GM21515 (cell line): ENCODE measurements at regions not wholly inside any gene's neighbourhood (a gene's known extent, or its start where the extent isn't known, plus 50 kb on each side); places are given as distances from the start of the nearest gene placed in this dataset.

Experiments used
- ATAC-seq: cut with Tn5 transposase; IDR thresholded peaks from one replicate; pipeline ENCODE4 v1.9.1; 2021; ENCODE audit not compliant: unreplicated experiment

- no peak for ATAC-seq
Measured at GRCh38 chrX:20884565-20884964, 489.7 kb upstream of the CNKSR2 start.

- ATAC-seq = no peak
Measured at GRCh38 chrX:20863649-20864048, 510.6 kb upstream of the CNKSR2 start.

DNA sequence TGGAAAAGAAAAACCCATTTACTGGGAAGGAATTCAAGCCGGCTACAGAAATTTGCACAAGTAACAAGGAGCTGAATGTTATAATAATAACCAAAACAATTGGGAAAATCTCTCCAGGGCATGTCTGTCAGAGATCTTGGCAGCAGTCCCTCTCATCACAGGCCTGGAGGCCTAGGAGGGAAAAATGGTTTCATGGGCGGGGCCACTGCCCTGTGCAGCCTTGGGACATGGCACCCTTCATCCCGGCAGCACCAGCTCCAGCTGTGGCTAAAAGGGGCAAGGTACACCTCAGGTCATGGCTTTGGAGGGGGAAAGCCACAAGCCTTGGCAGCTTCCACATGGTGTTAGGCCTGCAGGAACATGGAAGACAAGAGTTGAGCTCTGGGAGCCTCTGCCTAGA, 513.1 kb upstream of the CNKSR2 start:
- ATAC-seq = no peak

DNA sequence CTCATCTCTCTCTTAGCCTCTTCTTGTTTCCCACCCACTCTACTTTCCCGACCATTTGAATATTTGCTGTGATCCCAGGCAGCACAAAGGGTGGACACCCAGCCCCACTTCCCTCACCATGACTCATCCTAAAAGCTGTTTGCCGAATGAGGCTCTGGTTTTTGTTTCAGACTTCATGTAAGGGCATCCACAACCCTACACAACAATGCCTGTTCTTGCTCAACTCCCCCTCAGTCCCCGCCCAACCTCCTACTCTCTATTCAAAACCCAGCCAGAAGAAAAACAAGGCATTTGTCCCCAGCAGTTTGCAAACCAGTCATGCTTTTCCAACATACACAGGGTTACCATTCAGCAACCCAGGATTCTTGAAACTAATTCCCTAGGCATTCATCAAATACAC, 516.5 kb upstream of the CNKSR2 start:
- no peak for ATAC-seq

- ATAC-seq = no peak
Measured at GRCh38 chrX:20838477-20838876, 535.7 kb upstream of the CNKSR2 start.

GRCh38 chrX:20829665-20830491, 544.3 kb upstream of the CNKSR2 start:
- no peak for ATAC-seq

GRCh38 chrX:20825984-20826383, 548.2 kb upstream of the CNKSR2 start:
- no peak for ATAC-seq

DNA sequence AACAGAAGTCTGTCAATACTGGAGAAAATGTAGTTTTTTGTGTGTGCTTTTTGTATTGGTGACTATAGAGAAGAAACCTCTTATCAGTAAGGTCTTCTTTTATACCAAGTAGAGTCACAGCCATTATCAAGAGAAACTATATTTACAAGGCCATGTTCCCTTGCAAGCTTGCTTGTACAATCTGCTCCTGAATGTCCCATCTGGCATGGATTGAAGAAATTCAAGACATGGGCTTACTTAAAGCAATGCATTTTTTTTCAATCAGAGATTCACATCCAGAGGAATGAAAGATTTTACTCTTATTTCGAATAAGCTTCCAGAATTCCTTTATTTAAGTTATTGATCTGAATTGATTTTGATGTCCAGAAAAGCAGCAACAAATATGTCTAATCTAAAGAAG, 537.3 kb upstream of the RPS6KA3 start:
- ATAC-seq = no peak

- no peak for ATAC-seq
Measured at GRCh38 chrX:20802036-20802435, 535.3 kb upstream of the RPS6KA3 start.

DNA sequence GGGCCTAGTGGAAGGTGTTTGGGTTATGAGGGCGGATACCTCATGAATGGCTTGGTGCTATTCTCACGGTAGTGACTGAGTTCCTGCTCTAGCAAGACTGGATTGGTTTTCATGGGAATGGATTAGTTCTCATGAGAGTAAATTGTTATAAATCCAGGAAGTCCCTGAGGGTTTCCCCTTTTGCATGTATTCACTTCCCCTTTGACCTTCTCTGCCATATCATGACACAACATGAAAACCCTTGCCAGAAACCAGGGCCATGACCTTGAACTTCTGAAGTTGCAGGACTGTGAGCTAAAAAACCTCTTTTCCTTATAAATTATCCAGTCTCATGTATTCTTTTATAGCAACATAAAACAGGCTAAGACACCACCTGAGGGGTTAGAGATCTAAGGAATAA, 529.7 kb upstream of the RPS6KA3 start:
- no peak for ATAC-seq

GRCh38 chrX:20789103-20789502, 522.4 kb upstream of the RPS6KA3 start:
- no peak for ATAC-seq

GRCh38 chrX:20767346-20767745, 500.6 kb upstream of the RPS6KA3 start:
- no peak for ATAC-seq

GRCh38 chrX:20756585-20756984, 489.9 kb upstream of the RPS6KA3 start:
- ATAC-seq = no peak

DNA sequence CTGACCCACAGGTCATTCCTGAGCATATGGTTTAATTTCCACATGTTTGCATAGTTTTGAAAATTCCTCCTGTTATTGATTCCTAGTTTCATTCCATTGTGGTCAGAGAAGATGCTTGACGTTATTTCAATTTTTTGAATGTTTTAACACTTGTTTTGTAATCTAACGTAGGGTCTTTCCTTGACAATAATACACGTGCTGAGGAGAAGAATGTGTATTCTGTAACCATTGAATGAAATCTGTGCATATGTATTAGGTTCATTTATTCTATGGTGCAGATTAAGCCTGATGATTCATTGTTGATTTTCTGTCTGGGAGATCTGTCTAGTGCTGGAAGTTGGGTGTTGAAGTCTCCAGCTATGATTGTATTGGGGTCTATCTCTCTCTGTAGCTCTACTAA, 486.4 kb upstream of the RPS6KA3 start:
- no peak for ATAC-seq

GRCh38 chrX:20746690-20747089, 480.0 kb upstream of the RPS6KA3 start:
- ATAC-seq = no peak

- no peak for ATAC-seq
Measured at GRCh38 chrX:20743046-20743445, 476.3 kb upstream of the RPS6KA3 start.

- ATAC-seq = no peak
Measured at GRCh38 chrX:20742106-20742505, 475.4 kb upstream of the RPS6KA3 start.

DNA sequence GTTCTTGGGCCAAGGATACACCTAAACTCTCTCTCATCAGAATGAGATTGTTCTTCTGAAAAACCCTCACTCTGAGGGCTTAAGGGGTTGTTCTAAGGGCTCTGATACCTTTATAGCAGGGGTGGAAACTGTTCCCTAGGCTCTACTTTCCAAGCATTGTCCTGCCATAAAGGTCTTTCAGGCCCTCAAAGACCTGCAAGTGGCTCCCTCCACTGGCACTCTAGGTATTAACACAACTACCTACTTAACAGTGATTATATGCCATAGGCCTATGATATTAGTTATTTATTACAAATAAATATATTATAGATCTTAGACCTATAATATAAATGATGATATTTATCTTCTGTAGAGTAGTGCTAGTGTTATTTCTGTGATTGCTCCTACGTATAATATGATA, 473.7 kb upstream of the RPS6KA3 start:
- ATAC-seq = no peak

DNA sequence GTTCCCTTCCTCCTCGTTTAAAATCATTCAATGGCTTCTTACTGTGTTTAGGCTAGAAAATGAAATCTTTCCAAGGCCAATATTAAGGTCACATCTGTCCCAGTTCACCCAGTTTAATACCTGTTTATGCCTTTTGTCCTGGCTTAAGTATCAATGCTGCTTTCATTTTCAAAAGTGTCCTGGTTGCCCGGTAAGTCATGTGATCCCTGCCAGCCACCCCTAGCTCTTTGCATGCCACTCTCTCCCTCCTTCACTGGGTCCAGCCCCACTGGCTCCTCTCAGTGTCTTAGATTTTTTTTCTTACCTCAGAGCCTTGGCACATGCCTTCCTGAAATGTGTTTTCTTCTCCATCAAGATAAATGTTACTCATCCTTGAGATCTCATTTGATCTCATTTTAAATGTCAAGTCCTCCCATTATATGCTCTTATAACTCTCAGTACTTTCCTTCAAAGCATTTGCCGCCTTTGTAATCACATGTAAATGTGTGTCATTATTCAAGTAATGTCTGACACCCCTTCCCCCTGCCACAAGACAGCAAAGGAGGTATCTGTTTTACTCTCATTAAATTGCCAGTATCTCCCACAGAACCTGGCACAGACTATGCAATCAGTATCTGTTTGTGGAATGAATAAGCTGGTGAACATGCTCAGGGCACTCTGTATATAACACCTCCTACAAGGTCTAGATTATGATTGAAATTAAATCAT, 472.5 kb upstream of the RPS6KA3 start:
- no peak for ATAC-seq

- no peak for ATAC-seq
Measured at GRCh38 chrX:20729416-20729815, 462.7 kb upstream of the RPS6KA3 start.

DNA sequence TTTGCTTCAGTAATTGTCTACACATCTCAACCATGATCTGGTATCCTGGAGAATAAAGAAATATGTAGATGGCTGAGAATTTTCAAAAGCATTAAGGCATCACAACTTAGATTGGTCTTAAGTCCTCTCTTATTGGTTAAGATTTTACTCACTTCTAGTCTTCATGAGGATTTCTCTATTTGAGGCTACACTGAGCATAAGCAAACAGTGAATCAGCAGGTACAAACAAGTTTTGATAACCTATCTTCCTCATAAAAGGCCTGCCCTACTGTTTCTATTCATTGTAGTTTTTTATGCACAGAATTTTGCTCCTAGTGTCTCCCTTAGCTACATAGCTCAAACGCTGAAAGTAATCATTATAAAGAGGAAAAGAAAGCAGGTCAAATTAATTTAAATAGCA, 460.7 kb upstream of the RPS6KA3 start:
- no peak for ATAC-seq

- ATAC-seq = no peak
Measured at GRCh38 chrX:20720954-20721626, 454.4 kb upstream of the RPS6KA3 start.
